GM10266 (cell line): ENCODE measurements at regions not wholly inside any gene's neighbourhood (a gene's known extent, or its start where the extent isn't known, plus 50 kb on each side); places are given as distances from the start of the nearest gene placed in this dataset.

Experiments
- DNase-seq: peaks from one replicate; pipeline ENCODE4 v3.0.0; 2012; ENCODE audit errors: extremely low spot score
- CTCF ChIP-seq: IDR thresholded peaks from 2 replicates; pipeline ENCODE4 v1.5.1; 2012; ENCODE audit warnings: mild to moderate bottlenecking, low read depth; ENCODE audit not compliant: control insufficient read depth, insufficient read depth; ENCODE audit errors: missing control alignments

- no peak for TF ChIP-seq CTCF
- DNase-seq: no peak
Observed at GRCh38 chr4:20464381-20464780, 212.7 kb downstream of the SLIT2 start.

- no peak for TF ChIP-seq CTCF
- DNase-seq: no peak
Observed at GRCh38 chr4:20474119-20474518, 222.4 kb downstream of the SLIT2 start.

- TF ChIP-seq CTCF: no peak
- no peak for DNase-seq
Observed at GRCh38 chr4:20478412-20478811, 221.8 kb upstream of the PACRGL start.

- no peak for TF ChIP-seq CTCF
- no peak for DNase-seq
Observed at GRCh38 chr4:20480165-20480947, 219.9 kb upstream of the PACRGL start.

GRCh38 chr4:20483416-20483815 is 216.8 kb upstream of the PACRGL start:
- no peak for TF ChIP-seq CTCF
- no peak for DNase-seq

- DNase-seq: no peak
- TF ChIP-seq CTCF: no peak
Observed at GRCh38 chr4:20486433-20486832, 213.8 kb upstream of the PACRGL start.

GRCh38 chr4:20487446-20487845 is 212.8 kb upstream of the PACRGL start:
- DNase-seq: no peak
- TF ChIP-seq CTCF: no peak
